SKM-1 (cell line): ENCODE measurements at regions not wholly inside any gene's neighbourhood (a gene's known extent, or its start where the extent isn't known, plus 50 kb on each side); places are given as distances from the start of the nearest gene placed in this dataset.
"Not testable (repeated sequence)": the region's sequence is repeated elsewhere in the genome, so short reads cannot be mapped to it uniquely, and the experiment has no call there.

ENCODE experiments used
- DNase-seq: peaks from one replicate; lab custom pipeline; 2025; ENCODE audit not compliant: unreplicated experiment; lab: John Stamatoyannopoulos, UW

- DNase-seq, result no peak
Measured at GRCh38 chr5:10130881-10131280, 118.8 kb downstream of the ATPSCKMT start.

GRCh38 chr5:10126900-10127299, 122.8 kb downstream of the ATPSCKMT start:
- DNase-seq, result no peak

GRCh38 chr5:10125116-10125515, 124.6 kb downstream of the ATPSCKMT start:
- DNase-seq, result no peak

- no peak for DNase-seq
Measured at GRCh38 chr5:10124287-10124686, 125.4 kb downstream of the ATPSCKMT start.

- DNase-seq, result no peak
Measured at GRCh38 chr5:10123254-10123989, 126.3 kb downstream of the ATPSCKMT start.

GRCh38 chr5:10122076-10122726, 127.5 kb downstream of the ATPSCKMT start:
- no peak for DNase-seq

GRCh38 chr5:10120934-10121333, 128.8 kb downstream of the ATPSCKMT start:
- DNase-seq, result no peak

- no peak for DNase-seq
Measured at GRCh38 chr5:10118150-10118549, 131.5 kb downstream of the ATPSCKMT start.

- no peak for DNase-seq
Measured at GRCh38 chr5:10116594-10116993, 133.1 kb downstream of the ATPSCKMT start.

GRCh38 chr5:10115669-10116068, 134.0 kb downstream of the ATPSCKMT start:
- DNase-seq, result no peak

GRCh38 chr5:10111571-10111970, 138.1 kb downstream of the ATPSCKMT start:
- DNase-seq, result no peak

- no peak for DNase-seq
Measured at GRCh38 chr5:10110228-10110627, 139.5 kb downstream of the ATPSCKMT start.

- DNase-seq, result no peak
Measured at GRCh38 chr5:10109299-10109698, 140.4 kb downstream of the ATPSCKMT start.

- DNase-seq, result no peak
Measured at GRCh38 chr5:10106806-10107205, 142.9 kb downstream of the ATPSCKMT start.

- DNase-seq, result no peak
Measured at GRCh38 chr5:10106285-10106684, 143.4 kb downstream of the ATPSCKMT start.

GRCh38 chr5:10102706-10103497, 146.8 kb downstream of the ATPSCKMT start:
- no peak for DNase-seq

- not testable (repeated sequence) for DNase-seq
Measured at GRCh38 chr5:10102235-10102634, 147.5 kb downstream of the ATPSCKMT start.

GRCh38 chr5:10099548-10099947, 150.1 kb downstream of the ATPSCKMT start:
- DNase-seq, result no peak

GRCh38 chr5:10091701-10092100, 158.0 kb downstream of the ATPSCKMT start:
- DNase-seq, result no peak

GRCh38 chr5:10090074-10090473, 159.6 kb downstream of the ATPSCKMT start:
- no peak for DNase-seq

- DNase-seq, result no peak
Measured at GRCh38 chr5:10085185-10085584, 164.5 kb downstream of the ATPSCKMT start.

- no peak for DNase-seq
Measured at GRCh38 chr5:10081584-10081983, 168.1 kb downstream of the ATPSCKMT start.
